ENCODE measurements at regions not wholly inside any gene's neighbourhood (a gene's known extent, or its start where the extent isn't known, plus 50 kb on each side); places are given as distances from the start of the nearest gene placed in this dataset.

DNA sequence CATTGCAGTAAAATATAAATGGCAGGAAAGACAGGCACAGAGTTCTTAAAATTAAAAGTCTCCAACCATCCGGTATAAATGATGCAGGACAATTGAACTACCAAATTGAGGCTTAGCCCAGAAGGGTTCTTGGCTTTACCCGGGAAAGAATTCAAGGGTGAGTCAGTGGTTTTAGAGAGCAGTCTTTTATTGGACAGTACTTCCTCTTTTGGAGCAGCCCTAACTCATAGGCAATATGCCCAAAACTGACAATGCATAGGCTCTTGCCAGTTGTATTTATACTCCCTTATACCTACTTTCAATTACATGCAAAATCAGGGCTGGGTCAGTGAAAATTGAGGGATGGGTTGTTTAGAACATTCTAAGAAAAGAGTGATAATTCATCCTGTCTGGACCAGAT, 1628.9 kb upstream of the PRMT6 start:
- no peaks in the 10 kb centered on the region for H3K36me3 Mint-ChIP-seq (ENCODE audit: insufficient read depth in 1 of 3, low read depth in 3 of 3)
- no peaks in the 10 kb centered on the region for H3K4me1 ChIP-seq (ENCODE audit: insufficient read depth, low read length)

More for the DNA sequence above, 1628.9 kb upstream of the PRMT6 start:
- no peaks in the 10 kb centered on the region for H3K23me2 ChIP-seq (ENCODE audit: insufficient read length, low read depth, low read length, poor library complexity, severe bottlenecking)
- H3K18ac ChIP-seq (ENCODE audit: insufficient read length, low read depth, low read length): no peak overlapping the region
- no peaks in the 10 kb centered on the region for H3K79me1 ChIP-seq (ENCODE audit: insufficient read depth, low read depth, low read length, poor library complexity, severe bottlenecking)
- no peak overlapping the region for H4K8ac ChIP-seq (replicated peaks; ENCODE audit: insufficient read length, low read depth, low read length)
- no peak overlapping the region for H3K56ac ChIP-seq (ENCODE audit: insufficient read length, low read depth, low read length)
- no peak for DNase-seq
- H2BK120ac ChIP-seq (ENCODE audit: low read depth, low read length, poor library complexity, severe bottlenecking): no peak overlapping the region
- H3K4me2 ChIP-seq (ENCODE audit: insufficient read depth, insufficient read length, low read length): no peak overlapping the region
- no peak overlapping the region for H3K14ac ChIP-seq (ENCODE audit: insufficient read depth, low read length)
- H2BK5ac ChIP-seq (ENCODE audit: insufficient read length, low read length): no peak overlapping the region
- H2AFZ ChIP-seq (ENCODE audit: low read length): no peak overlapping the region
- no peaks in the 10 kb centered on the region for H3K27me3 Mint-ChIP-seq (ENCODE audit: low read depth)
- WGBS (ENCODE audit: extremely low coverage, insufficient read length, low lambda C conversion rate): no CpG with 5 or more reads among the region's 2 CpGs
- no peaks in the 10 kb centered on the region for H3K9me3 ChIP-seq (ENCODE audit: control insufficient read depth, low read depth, low read length)
- no peaks in the 10 kb centered on the region for H4K20me1 ChIP-seq (ENCODE audit: control insufficient read depth, insufficient read depth, insufficient read length)
- no peak for TF ChIP-seq CTCF (conservative IDR thresholded peaks at IDR 0.05)
- H3K79me2 ChIP-seq (ENCODE audit: insufficient read depth, low read length): no peaks in the 10 kb centered on the region
- H2AK5ac ChIP-seq (ENCODE audit: insufficient read length, low read length): no peak overlapping the region
- no peak overlapping the region for H3K9ac ChIP-seq (ENCODE audit: extremely low read depth, insufficient read length, low read length)
- no peak overlapping the region for H3K23ac ChIP-seq (ENCODE audit: insufficient read length, low read depth, low read length)
- no peak overlapping the region for H4K5ac ChIP-seq (ENCODE audit: insufficient read length, low read depth, low read length)
- H3K27ac Mint-ChIP-seq: no peak overlapping the region
- no peak overlapping the region for H3K27ac ChIP-seq (ENCODE audit: insufficient read length, low read depth, low read length)
- no peaks in the 10 kb centered on the region for H3K4me1 Mint-ChIP-seq
- H2BK20ac ChIP-seq (ENCODE audit: low read depth, low read length, poor library complexity, severe bottlenecking): no peak overlapping the region
- no peak overlapping the region for H2BK15ac ChIP-seq (ENCODE audit: low read depth, low read length)
- H2BK12ac ChIP-seq (ENCODE audit: insufficient read length, low read depth, low read length): no peak overlapping the region
- H4K91ac ChIP-seq (ENCODE audit: insufficient read length, low read depth, low read length): no peak overlapping the region
- H3K4ac ChIP-seq (ENCODE audit: low read depth, low read length): no peak overlapping the region
- H3K9me3 Mint-ChIP-seq: no peaks in the 10 kb centered on the region
- H3T11ph ChIP-seq (ENCODE audit: low read length): no peak overlapping the region
- no peak overlapping the region for H3K4me3 Mint-ChIP-seq
- H3K27me3 ChIP-seq (ENCODE audit: insufficient read depth, low read length): no peaks in the 10 kb centered on the region

All from H9 (cell line).